Stimulated activated CD4-positive, alpha-beta T cell treated with anti-CD3 and anti-CD28 coated beads, Interleukin-12 subunit alpha, Interleukin-12 subunit beta, amount 100 ng/mL, for 48 hours (primary cell): ENCODE measurements at regions not wholly inside any gene's neighbourhood (a gene's known extent, or its start where the extent isn't known, plus 50 kb on each side); places are given as distances from the start of the nearest gene placed in this dataset.

Experiments
- DNase-seq, 3 donors: peaks; one replicate each; pipeline ENCODE4 v3.0.0-alpha.2; 2020; ENCODE audit warnings: low read depth in 2 of 3, low spot score in 1 of 3

GRCh38 chr6:39999006-39999867 is 65.0 kb upstream of the MOCS1 start:
- no peak for DNase-seq

- no peak for DNase-seq
Measured at GRCh38 chr6:39998126-39998525, 63.9 kb upstream of the MOCS1 start.

GRCh38 chr6:39997101-39997635 is 62.9 kb upstream of the MOCS1 start:
- no peak for DNase-seq

GRCh38 chr6:39995633-39996032 is 61.4 kb upstream of the MOCS1 start:
- DNase-seq = no peak

GRCh38 chr6:39992861-39993622 is 58.8 kb upstream of the MOCS1 start:
- no peak for DNase-seq
